Right lobe of liver (tissue), 4 donors: ENCODE measurements at regions not wholly inside any gene's neighbourhood (a gene's known extent, or its start where the extent isn't known, plus 50 kb on each side); places are given as distances from the start of the nearest gene placed in this dataset.

Source experiments
- POLR2A ChIP-seq: fragments of 450-650 bp; IDR thresholded peaks from one replicate; pipeline ENCODE4 v1.6.1; 2017; ENCODE audit warnings: antibody characterized with exemption, mild to moderate bottlenecking
- TF ChIP-seq, protein P1 (sequence below), 4 donors: fragments of 200-600 bp in 3 of 4; fragments of 450-650 bp in 1 of 4; IDR thresholded peaks; one replicate each; pipeline versions ENCODE4 v1.5.1 to v1.8.0; 2016 to 2022; ENCODE audit warnings: antibody characterized with exemption in 4 of 4, mild to moderate bottlenecking in 2 of 4
- donor health status: DM: no; HTN: no; CAD: no.
- donor health status: DM: no; HTN: no; CAD: no.
- donor health status: DM: no; HTN: yes; CAD: no.

DNA sequence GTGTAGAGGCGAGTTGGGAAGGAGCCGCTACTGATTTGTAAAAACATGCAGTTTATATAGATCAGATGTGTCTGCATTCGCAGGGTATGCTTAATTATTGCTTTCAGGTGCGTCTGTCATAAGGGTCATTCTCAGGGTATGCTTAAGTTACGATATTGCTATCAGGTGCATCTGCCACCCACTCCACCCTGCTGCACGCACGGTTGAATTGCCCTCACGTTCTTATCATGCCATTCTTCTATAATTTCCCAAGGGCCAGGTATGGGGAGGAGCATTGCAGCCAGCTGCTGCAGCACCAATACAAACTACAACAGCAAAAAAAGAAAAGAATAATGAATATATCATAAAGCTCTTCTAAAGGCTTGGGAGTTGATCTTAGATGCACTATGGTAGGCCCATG lies 230.0 kb downstream of the KBTBD8 start:
- TF ChIP-seq POLR2A, result no peak
- TF ChIP-seq, protein P1, sequence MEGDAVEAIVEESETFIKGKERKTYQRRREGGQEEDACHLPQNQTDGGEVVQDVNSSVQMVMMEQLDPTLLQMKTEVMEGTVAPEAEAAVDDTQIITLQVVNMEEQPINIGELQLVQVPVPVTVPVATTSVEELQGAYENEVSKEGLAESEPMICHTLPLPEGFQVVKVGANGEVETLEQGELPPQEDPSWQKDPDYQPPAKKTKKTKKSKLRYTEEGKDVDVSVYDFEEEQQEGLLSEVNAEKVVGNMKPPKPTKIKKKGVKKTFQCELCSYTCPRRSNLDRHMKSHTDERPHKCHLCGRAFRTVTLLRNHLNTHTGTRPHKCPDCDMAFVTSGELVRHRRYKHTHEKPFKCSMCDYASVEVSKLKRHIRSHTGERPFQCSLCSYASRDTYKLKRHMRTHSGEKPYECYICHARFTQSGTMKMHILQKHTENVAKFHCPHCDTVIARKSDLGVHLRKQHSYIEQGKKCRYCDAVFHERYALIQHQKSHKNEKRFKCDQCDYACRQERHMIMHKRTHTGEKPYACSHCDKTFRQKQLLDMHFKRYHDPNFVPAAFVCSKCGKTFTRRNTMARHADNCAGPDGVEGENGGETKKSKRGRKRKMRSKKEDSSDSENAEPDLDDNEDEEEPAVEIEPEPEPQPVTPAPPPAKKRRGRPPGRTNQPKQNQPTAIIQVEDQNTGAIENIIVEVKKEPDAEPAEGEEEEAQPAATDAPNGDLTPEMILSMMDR (IDR thresholded peaks at IDR 0.05), result no peak
